ENCODE measurements at regions not wholly inside any gene's neighbourhood (a gene's known extent, or its start where the extent isn't known, plus 50 kb on each side); places are given as distances from the start of the nearest gene placed in this dataset.
"Not testable (repeated sequence)": the region's sequence is repeated elsewhere in the genome, so short reads cannot be mapped to it uniquely, and the experiment has no call there.

DNA sequence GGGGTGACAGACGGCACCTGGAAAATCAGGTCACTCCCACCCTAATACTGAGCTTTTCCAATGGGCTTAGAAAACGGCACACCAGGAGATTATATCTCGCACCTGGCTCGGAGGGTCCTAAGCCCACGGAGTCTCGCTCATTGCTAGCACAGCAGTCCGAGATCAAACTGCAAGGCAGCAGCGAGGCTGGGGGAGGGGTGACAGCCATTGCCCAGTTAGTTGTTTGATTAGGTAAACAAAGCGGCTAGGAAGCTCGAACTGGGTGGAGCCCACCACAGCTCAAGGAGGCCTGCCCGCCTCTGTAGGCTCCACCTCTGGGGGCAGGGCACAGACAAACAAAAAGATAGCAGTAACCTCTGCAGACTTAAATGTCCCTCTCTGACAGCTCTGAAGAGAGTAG, 260.9 kb downstream of the BLID start:
- not testable (repeated sequence) for DNase-seq

DNA sequence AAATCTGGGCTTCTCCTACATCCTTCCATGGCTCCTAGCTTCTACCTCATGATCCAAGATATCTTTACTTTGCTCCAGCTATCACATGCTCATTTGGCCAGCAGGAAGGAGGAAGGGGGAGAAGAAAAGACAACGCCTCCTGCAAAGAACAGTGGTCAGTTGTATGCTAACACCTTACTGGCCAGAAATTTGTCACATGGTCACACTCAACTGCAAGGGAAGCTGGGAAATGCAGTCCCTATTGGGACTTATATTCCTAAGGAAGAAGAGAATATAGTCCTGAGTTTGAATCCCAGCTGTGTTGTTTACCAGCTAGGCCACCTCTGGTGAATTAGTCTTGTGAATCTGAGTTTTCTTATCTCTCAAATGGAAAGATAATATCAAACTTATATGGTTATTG, 272.0 kb downstream of the BLID start:
- no peak for DNase-seq

GRCh38 chr11:121842192-121842585, 273.8 kb downstream of the BLID start:
- no peak for DNase-seq

GRCh38 chr11:121841487-121842191, 274.4 kb downstream of the BLID start:
- peak; percentile 90 for DNase-seq

DNA sequence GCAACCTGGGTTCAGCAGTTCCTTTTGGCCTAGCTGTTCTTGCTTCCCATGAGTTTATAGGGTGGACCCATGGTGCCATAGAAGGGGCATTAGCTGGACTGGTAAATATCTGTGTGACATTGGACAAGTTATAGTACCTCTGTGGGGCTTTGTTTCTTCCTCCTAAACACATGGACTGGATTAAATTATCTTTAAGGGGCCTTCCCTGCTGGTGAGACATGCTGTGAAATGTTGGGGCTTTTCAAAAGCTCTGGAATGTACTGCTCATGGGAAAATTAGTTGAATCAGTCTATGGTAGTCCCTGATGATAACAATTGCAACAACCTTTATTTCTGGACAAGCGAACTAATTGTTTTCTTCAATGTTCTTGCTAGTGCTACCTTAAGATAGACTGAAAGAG, 276.2 kb downstream of the BLID start:
- peak; percentile 10 for DNase-seq

DNA sequence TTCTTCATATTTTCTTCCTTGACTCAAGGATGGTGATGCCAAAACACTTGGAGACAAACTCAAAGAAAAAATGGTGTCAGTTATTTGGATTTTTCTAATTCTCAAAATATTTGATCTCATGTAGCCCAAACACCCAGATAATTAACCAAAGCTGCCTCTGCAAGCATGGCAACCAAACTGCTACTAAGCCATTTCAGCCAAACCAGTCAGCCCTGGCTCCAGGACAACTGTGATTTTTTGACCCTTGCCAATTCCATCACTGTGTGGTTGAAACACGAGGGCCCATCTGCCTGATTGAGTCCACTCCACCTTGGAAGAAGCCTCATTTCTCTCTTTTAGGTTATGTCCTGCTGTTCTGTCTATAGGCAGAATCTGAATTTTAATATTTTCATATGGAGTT, 277.4 kb downstream of the BLID start:
- no peak for DNase-seq

GRCh38 chr11:121833970-121834369, 282.0 kb downstream of the BLID start:
- no peak for DNase-seq

DNA sequence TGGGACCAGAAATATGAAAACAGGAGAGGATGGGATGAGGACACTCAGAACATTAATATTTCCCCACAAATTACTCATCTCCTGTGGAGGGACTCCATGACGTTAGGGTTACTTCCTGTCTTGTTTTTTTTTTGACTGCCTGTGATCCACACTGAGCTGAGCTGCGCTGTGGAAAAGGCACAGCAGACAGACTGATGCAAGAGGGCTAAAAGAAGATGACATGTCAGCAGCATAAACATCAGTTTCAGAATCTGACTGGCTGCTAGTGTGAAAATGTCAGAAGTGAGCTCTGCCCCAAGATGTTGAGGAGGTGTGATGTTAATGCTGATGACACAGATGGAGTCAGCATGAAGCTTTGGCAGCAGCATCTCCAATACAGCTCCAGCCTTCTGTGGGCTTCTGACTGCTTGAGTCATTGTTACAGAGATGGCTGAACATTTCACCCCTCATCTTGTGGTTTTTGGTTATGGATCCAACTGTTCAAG, 286.8 kb downstream of the BLID start:
- peak; percentile 98 for DNase-seq

DNA sequence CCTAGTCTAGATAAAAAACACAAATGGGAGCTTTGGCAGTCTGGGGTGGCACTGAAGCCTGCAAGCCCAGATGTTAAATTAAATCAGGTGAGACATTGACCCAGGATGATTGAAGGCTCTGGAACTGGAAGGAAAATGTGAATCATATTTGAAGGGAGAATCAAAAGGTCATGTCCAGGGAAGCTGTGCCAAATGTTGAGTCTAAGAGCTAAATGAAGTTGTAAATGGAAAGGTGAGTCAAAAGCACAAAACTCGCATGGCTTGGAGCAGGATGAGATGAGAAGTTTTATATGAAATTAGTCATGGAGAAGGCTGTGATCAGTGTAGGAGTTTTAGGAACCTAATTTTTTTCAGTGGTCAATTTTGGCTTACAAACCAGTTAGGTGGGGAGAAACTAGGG, 301.1 kb downstream of the BLID start:
- no peak for DNase-seq

GRCh38 chr11:121814296-121814695, 301.7 kb downstream of the BLID start:
- DNase-seq = no peak

DNA sequence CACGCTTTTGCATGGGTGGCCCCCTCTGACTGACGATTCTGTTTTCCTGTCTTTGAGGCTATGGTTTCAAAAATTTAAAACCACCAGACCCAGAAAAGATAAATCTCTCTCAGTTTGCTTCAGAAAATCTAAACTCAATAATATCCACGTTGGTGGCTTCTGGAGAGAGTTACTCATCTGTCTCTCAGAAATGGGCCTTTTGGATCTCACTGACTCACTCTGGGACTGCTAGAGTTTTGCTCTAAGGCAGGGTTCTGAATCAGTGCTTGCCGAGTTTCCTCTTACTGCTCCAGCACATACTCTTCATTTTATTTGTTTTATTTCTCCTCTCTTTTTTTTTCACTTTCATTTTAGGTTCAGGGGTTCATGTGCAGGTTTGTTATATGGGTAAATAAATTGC, 305.7 kb downstream of the BLID start:
- peak; percentile 66 for DNase-seq

DNA sequence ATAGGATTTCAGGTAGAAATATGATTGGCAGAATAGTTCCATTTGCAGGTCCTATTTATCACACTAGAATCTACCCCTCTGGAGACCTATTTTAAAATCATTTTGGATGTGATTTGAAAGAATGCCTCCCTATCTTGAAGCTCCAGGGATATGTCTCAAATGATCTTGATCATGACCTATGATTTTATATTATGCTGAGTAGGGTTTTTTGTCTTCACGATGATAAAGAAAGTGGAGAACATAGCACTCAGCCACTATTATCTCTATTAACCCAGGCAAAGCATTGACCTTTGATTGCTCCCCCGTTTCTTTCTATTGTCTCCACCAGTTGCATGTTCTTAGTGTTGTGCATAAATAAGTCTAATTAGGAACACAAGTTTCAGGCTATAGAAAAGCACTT, 307.9 kb downstream of the BLID start:
- no peak for DNase-seq

DNA sequence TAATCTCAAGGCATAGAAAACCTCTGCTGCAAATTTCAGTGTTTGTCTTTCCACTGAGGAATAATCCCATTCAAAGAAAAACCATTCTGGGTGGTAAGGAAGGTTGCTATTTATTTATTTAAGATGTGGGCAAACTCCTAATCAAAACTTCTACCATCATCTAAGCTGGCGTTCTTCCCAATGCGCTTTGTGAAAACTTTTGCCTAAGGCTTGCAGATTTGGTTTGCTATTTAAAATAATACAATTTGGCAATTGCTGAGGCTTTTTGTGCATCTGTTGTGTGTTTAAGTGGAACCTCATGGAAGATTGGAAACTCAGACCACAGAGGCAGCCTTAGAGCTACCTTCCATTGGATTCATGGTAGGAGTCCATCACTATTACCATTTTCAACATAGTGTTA, 309.0 kb downstream of the BLID start:
- DNase-seq = no peak

DNA sequence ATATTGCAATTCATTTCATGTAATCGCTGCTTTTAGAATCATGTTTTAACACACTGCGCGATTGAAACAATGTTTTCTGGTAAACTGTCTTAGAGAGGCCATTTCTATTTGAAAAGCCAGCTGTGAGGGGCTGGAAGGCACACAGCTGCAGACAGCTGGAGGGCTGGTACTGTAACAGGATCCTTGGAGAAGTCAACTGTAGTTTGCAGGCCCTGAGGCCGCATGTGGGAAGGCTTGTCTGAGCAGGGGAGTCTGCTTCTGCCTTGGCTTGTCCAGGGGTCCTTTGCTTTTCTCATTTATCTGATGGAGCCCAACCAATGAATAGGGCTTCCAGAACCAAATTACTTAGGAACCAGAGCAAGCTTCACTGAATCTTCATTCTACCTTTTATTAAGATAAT, 313.5 kb downstream of the BLID start:
- no peak for DNase-seq

- no peak for DNase-seq
Observed at GRCh38 chr11:121801781-121802180, 314.2 kb downstream of the BLID start.

- DNase-seq = no peak
Observed at GRCh38 chr11:121801394-121801748, 314.6 kb downstream of the BLID start.

DNA sequence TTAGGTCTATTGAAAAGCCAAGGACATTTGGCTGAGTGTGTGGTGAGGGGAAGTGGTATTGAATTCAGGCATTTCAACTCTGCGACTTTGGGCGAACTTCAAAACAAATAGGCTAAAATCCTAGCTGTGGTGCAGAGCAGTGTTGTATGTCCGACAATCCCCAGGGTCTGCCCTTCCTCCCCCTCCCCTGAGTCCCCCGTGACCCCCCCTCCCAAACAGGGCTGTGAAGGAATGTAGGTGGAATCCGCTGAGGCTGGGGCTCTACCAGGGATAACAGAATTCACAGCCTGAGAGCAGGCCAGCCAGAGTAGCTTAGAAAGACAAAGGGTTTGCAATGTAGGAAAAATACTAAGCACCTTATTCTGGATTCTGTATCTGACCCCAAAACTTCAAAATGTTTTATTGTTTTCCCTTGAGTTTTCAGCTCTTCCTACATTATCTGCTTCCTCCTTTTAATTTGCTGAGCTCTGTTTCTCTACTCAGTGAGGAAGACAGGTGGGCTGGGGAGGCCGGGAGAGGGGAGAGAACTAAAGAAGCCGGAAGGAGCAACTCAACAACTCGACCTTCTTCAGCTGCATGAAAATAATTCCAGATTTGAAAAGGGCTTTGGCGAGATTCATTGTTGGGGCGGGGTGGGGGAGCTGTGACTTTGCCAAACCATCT, 315.2 kb downstream of the BLID start:
- no peak for DNase-seq

DNA sequence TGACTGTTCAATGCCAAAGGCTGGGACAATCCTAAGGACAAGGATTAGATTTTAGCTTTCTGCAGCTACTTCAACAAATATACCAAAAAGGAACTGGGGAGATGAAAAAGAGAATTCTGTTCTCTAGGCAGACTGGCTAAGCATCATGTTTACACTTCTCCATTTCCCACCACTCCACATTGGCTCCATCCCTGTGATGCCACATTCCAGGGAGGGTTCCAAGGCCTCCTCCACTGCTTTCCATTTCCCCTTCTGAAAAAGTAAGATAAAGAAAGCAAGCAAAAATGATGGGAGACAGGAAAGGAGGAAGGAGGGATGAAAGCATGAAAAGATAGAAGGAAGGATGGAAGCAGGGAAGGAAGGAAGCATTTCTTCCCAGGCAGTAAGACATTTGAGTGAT, 315.8 kb downstream of the BLID start:
- DNase-seq = no peak

DNA sequence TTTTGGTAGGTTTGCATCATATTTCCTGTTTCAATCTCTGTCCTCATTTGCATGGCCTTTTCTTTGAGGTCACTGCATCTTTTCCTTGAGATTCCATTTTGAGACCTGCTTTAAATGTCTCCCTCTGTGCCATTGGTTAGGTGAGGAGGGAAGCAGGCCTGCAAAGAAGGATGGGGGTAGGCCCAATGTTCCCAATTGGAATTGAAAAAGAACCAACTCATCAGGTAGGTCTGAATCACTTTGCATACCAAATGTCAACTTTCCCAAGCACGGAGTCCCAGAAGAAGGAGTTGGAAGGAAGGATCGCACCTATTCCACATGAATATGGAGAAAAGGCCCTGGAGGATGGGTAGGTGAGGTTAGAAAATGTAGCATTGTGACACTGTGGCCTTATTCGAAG, 318.5 kb downstream of the BLID start:
- DNase-seq = no peak

GRCh38 chr11:121795174-121795573, 320.8 kb downstream of the BLID start:
- no peak for DNase-seq

DNA sequence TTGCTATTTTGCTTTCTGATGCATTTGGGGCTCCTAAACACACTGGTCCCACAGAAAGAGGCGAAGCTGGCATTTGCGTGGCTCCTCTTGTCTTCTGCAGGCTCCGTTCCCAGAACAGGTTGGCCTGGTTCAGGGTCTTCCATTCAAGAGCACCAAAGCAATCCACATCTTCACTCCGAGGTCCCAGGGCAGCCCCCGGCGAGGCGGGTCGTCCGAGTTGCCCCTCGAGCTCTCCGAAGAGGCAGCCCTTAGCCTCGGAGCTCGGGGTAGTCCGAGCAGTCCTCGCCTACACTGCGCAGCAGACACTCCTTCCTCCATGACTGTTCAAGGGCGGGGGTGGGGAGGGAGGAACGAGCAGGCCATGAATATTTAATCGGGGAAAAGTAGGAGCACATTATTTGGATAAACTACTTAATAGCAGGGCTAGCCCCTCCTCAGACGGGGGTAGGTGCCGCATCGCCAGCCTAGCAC, 321.3 kb downstream of the BLID start:
- no peak for DNase-seq

DNA sequence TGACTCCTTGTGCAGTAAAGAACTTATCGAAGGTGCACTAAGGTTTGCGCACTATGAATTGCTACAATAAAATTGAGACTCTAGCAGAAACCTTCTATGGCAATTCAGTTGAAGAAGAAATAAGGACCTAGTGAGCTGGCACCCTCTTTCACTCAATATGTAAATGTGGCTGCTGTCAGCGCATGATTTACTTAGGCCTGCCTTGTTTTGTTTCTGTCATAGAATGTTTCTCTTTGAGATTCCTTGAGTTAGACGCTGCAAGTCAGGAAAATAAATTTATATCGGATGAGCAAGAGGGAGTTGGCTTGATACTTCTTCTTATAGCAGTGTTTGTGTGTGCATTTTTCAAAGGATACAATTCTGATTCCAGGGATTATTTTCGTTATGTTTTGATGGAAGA, 322.1 kb downstream of the BLID start:
- no peak for DNase-seq

DNA sequence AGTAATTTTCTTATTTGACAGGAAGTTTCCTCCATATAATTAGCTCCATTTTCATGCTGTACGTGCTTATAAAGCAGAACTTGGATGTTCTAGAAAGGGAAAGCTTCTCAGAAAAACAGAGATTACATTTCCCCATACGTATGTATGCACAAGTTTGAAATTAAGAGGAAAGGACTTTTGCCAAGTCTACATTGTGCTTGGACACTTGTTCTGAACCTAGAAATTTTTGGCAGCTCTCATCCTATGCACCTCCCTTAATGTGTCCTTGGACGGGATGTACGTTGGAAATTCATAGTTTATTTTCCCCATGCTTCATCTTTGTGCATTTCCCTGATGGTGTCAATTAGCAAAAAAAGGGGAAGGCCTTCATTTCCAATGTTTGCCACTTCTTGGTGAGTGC, 322.7 kb downstream of the BLID start:
- DNase-seq = no peak

- no peak for DNase-seq
Observed at GRCh38 chr11:121792185-121792584, 323.8 kb downstream of the BLID start.

DNA sequence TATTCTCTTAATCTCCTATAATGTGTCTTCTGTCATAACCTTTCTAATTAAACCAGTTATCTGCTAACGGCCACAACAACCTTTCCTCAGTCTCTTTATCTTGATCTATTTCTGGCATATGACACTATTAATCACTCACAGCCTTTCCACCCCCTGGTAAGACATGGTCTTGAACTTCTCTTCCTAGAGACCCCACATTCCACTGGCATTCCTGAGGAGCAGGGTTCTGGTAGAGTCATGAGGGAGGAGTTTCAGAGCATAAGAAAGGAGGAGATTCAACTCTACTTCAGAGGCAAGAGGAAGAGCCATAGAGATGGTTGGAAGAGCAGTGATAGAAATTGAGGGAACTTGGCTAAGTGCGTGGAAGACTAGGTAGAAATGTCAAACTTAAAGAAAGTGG, 325.6 kb downstream of the BLID start:
- DNase-seq = no peak

All from EL (cell line).